Neuronal stem cell (in vitro differentiated cells): ENCODE measurements at regions not wholly inside any gene's neighbourhood (a gene's known extent, or its start where the extent isn't known, plus 50 kb on each side); places are given as distances from the start of the nearest gene placed in this dataset.

Experiments used
- DNase-seq: peaks from one replicate; pipeline ENCODE4 v3.0.0-alpha.2; 2013; ENCODE audit warnings: low spot score
- H2AFZ ChIP-seq: one replicate; pipeline ENCODE4 v1.6.1; 2013; ENCODE audit warnings: mild to moderate bottlenecking, low read length, inconsistent platforms
- H2AK5ac ChIP-seq: 2 replicates; pipeline ENCODE4 v1.6.1; 2013; ENCODE audit warnings: low read depth, mild to moderate bottlenecking, inconsistent platforms, low read length, moderate library complexity, mixed read lengths
- H2BK120ac ChIP-seq: 2 replicates; pipeline ENCODE4 v1.6.1; 2013; ENCODE audit warnings: low read depth, mild to moderate bottlenecking, inconsistent platforms, low read length, moderate library complexity, mixed read lengths
- H2BK12ac ChIP-seq: one replicate; pipeline ENCODE4 v1.6.1; 2013; ENCODE audit warnings: low read length, inconsistent platforms
- H2BK15ac ChIP-seq: 2 replicates; pipeline ENCODE4 v1.6.1; 2013; ENCODE audit warnings: mild to moderate bottlenecking, low read length, inconsistent platforms, mixed read lengths
- H2BK5ac ChIP-seq: one replicate; pipeline ENCODE4 v1.6.1; 2013; ENCODE audit warnings: inconsistent platforms, mild to moderate bottlenecking, low read length, moderate library complexity
- H3K14ac ChIP-seq: one replicate; pipeline ENCODE4 v1.6.1; 2013; ENCODE audit warnings: low read length, inconsistent platforms
- H3K18ac ChIP-seq: 2 replicates; pipeline ENCODE4 v1.6.1; 2013; ENCODE audit warnings: low read length, inconsistent platforms
- H3K23ac ChIP-seq: 2 replicates; pipeline ENCODE4 v1.6.1; 2013; ENCODE audit warnings: low read depth, mild to moderate bottlenecking, mixed read lengths, low read length, inconsistent platforms; ENCODE audit not compliant: poor library complexity
- H3K27ac ChIP-seq: replicated peaks from 3 replicates; pipeline ENCODE4 v1.5.1; 2013; ENCODE audit warnings: low read length, inconsistent platforms
- H3K27me3 ChIP-seq, 3 experiments: 2 replicates each; pipeline ENCODE4 v1.6.1; 2013; ENCODE audit warnings: low read length in 3 of 3, mild to moderate bottlenecking in 2 of 3, inconsistent platforms in 1 of 3, low read depth in 1 of 3, mixed read lengths in 1 of 3, moderate library complexity in 1 of 3; ENCODE audit not compliant: control insufficient read depth in 3 of 3, insufficient read depth in 3 of 3
- H3K36me3 ChIP-seq, 2 donors: replicated peaks in 1 of 2; 2 replicates each; pipeline ENCODE4 v1.6.1; 2013; ENCODE audit warnings: low read length in 2 of 2; ENCODE audit not compliant: control insufficient read depth in 2 of 2, insufficient read depth in 2 of 2
- H3K4ac ChIP-seq: 2 replicates; pipeline ENCODE4 v1.6.1; 2013; ENCODE audit warnings: inconsistent platforms, mild to moderate bottlenecking, low read length, moderate library complexity
- H3K4me1 ChIP-seq, 2 donors: 1 replicate in 1 of 2; 2 replicates in 1 of 2; pipeline ENCODE4 v1.6.1; 2013; ENCODE audit warnings: low read length in 2 of 2, low read depth in 1 of 2; ENCODE audit not compliant: control insufficient read depth in 2 of 2, insufficient read depth in 1 of 2
- H3K4me2 ChIP-seq: one replicate; pipeline ENCODE4 v1.6.1; 2013; ENCODE audit warnings: mild to moderate bottlenecking, low read length, inconsistent platforms; ENCODE audit not compliant: insufficient read depth, poor library complexity, severe bottlenecking
- H3K4me3 ChIP-seq, 2 donors: 2 replicates each; pipeline ENCODE4 v1.5.1; 2013; ENCODE audit warnings: low read length in 2 of 2, mild to moderate bottlenecking in 2 of 2, inconsistent platforms in 1 of 2, moderate library complexity in 1 of 2
- H3K79me1 ChIP-seq: one replicate; pipeline ENCODE4 v1.6.1; 2013; ENCODE audit warnings: low read depth, mild to moderate bottlenecking, inconsistent platforms, low read length, moderate library complexity
- H3K9ac ChIP-seq: one replicate; pipeline ENCODE4 v1.6.1; 2013; ENCODE audit warnings: mild to moderate bottlenecking, low read depth, low read length, inconsistent platforms; ENCODE audit not compliant: poor library complexity
- H3K9me3 ChIP-seq, 2 donors: replicated peaks in 1 of 2; 2 replicates each; pipeline versions ENCODE3 to v1.6.1; 2013; ENCODE audit warnings: low read length in 2 of 2, mild to moderate bottlenecking in 2 of 2, inconsistent platforms in 1 of 2, low read depth in 1 of 2, mixed read lengths in 1 of 2, moderate library complexity in 1 of 2; ENCODE audit not compliant: control insufficient read depth in 2 of 2, insufficient read depth in 1 of 2
- H4K8ac ChIP-seq: one replicate; pipeline ENCODE4 v1.6.1; 2013; ENCODE audit warnings: low read depth, mild to moderate bottlenecking, inconsistent platforms, low read length, moderate library complexity
- H4K91ac ChIP-seq: one replicate; pipeline ENCODE4 v1.6.1; 2013; ENCODE audit warnings: low read length, low read depth, mild to moderate bottlenecking, inconsistent platforms; ENCODE audit not compliant: poor library complexity
- WGBS, 2 donors: extraction: QIAGEN DNeasy Blood & Tissue Kit; methylation state at CpG; one replicate each; pipeline ENCODE4 v1.1.7; 2013; ENCODE audit warnings: missing lambda C conversion rate in 2 of 2, mixed read lengths in 1 of 2; ENCODE audit not compliant: insufficient read length in 2 of 2, insufficient replicate concordance in 1 of 2; ENCODE audit errors: extremely low coverage in 2 of 2; 5-methylcytosine and 5-hydroxymethylcytosine counted together

- DNase-seq = no peak
- no peak overlapping the region for H3K9ac ChIP-seq
Observed at GRCh38 chr20:22216984-22217383, 367.4 kb downstream of the FOXA2 start.

GRCh38 chr20:22214296-22214695 is 370.1 kb downstream of the FOXA2 start:
- Histone ChIP-seq H3K18ac (no peak overlapping the region), H3K4me2 (no peak overlapping the region), H3K23ac (no peak overlapping the region), H4K8ac (no peak overlapping the region), H3K9ac (no peak overlapping the region), H3K79me1 (no peaks in the 10 kb centered on the region), H2BK120ac (no peak overlapping the region), H3K4me3 (no peak overlapping the region), H2BK5ac (no peak overlapping the region), H3K9me3 (no peaks in the 10 kb centered on the region), H3K4me1 (no peaks in the 10 kb centered on the region), H3K14ac (no peak overlapping the region), H2BK15ac (no peak overlapping the region), H2AK5ac (no peak overlapping the region), H2AFZ (no peak overlapping the region), H3K4ac (no peak overlapping the region), H2BK12ac (no peak overlapping the region), H3K27ac (no peak overlapping the region), H3K27me3 (no peaks in the 10 kb centered on the region), H3K36me3 (no peaks in the 10 kb centered on the region), H4K91ac (no peak overlapping the region)
- no peak for DNase-seq
- no CpG with 5 or more reads among the region's 3 CpGs for WGBS, 2 donors

More at GRCh38 chr20:22216984-22217383, 367.4 kb downstream of the FOXA2 start:
- Histone ChIP-seq H4K91ac (no peak overlapping the region), H3K27me3 (no peaks in the 10 kb centered on the region), H2BK15ac (no peak overlapping the region), H4K8ac (no peak overlapping the region), H3K4me3 (no peak overlapping the region), H3K4ac (no peak overlapping the region), H3K18ac (no peak overlapping the region), H2AFZ (no peak overlapping the region), H3K23ac (no peak overlapping the region), H3K27ac (no peak overlapping the region), H3K79me1 (no peaks in the 10 kb centered on the region), H2BK120ac (no peak overlapping the region), H2BK5ac (no peak overlapping the region), H3K36me3 (no peaks in the 10 kb centered on the region), H3K4me2 (no peak overlapping the region), H3K14ac (no peak overlapping the region), H3K9me3 (no peaks in the 10 kb centered on the region), H2BK12ac (no peak overlapping the region), H2AK5ac (no peak overlapping the region), H3K4me1 (no peaks in the 10 kb centered on the region)
- no CpG with 5 or more reads among the region's 11 CpGs for WGBS, 2 donors

- no peak overlapping the region for H3K4me2 ChIP-seq
- no peaks in the 10 kb centered on the region for H3K79me1 ChIP-seq
- no peak overlapping the region for H3K27ac ChIP-seq
- H3K9ac ChIP-seq = no peak overlapping the region
- H3K9me3 ChIP-seq = no peaks in the 10 kb centered on the region
- H3K18ac ChIP-seq = no peak overlapping the region
- H4K8ac ChIP-seq = no peak overlapping the region
- H3K27me3 ChIP-seq = no peaks in the 10 kb centered on the region
- no peak overlapping the region for H2BK5ac ChIP-seq
- no peaks in the 10 kb centered on the region for H3K36me3 ChIP-seq
- no peak overlapping the region for H4K91ac ChIP-seq
- H2AFZ ChIP-seq = no peak overlapping the region
- H3K4ac ChIP-seq = no peak overlapping the region
- H2BK15ac ChIP-seq = no peak overlapping the region
- H2BK120ac ChIP-seq = no peak overlapping the region
- no CpG with 5 or more reads among the region's 4 CpGs for WGBS, 2 donors
- H3K14ac ChIP-seq = no peak overlapping the region
- no peaks in the 10 kb centered on the region for H3K4me1 ChIP-seq
- no peak overlapping the region for H2BK12ac ChIP-seq
- no peak overlapping the region for H3K23ac ChIP-seq
- DNase-seq = no peak
- H2AK5ac ChIP-seq = no peak overlapping the region
- no peak overlapping the region for H3K4me3 ChIP-seq
Observed at GRCh38 chr20:22213271-22213670, 371.1 kb downstream of the FOXA2 start.

- no peak overlapping the region for H2AK5ac ChIP-seq
- no peak overlapping the region for H4K91ac ChIP-seq
- no peak overlapping the region for H2BK12ac ChIP-seq
- no peak overlapping the region for H2BK15ac ChIP-seq
- no peak overlapping the region for H2BK120ac ChIP-seq
- no peak overlapping the region for H3K4me2 ChIP-seq
- no peak overlapping the region for H3K4me3 ChIP-seq
- no peak overlapping the region for H3K4ac ChIP-seq
- no peaks in the 10 kb centered on the region for H3K4me1 ChIP-seq
- no peaks in the 10 kb centered on the region for H3K36me3 ChIP-seq
- H4K8ac ChIP-seq = no peak overlapping the region
- no peak overlapping the region for H3K18ac ChIP-seq
- H2AFZ ChIP-seq = no peak overlapping the region
- no peaks in the 10 kb centered on the region for H3K79me1 ChIP-seq
- no peak overlapping the region for H3K14ac ChIP-seq
- no peak overlapping the region for H3K23ac ChIP-seq
- DNase-seq = no peak
- no peaks in the 10 kb centered on the region for H3K9me3 ChIP-seq
- H3K27me3 ChIP-seq = no peaks in the 10 kb centered on the region
- no peak overlapping the region for H2BK5ac ChIP-seq
- no peak overlapping the region for H3K27ac ChIP-seq
- no peak overlapping the region for H3K9ac ChIP-seq
Observed at GRCh38 chr20:22207280-22207679, 377.1 kb downstream of the FOXA2 start.
